ENCODE measurements at regions not wholly inside any gene's neighbourhood (a gene's known extent, or its start where the extent isn't known, plus 50 kb on each side); places are given as distances from the start of the nearest gene placed in this dataset.

DNA sequence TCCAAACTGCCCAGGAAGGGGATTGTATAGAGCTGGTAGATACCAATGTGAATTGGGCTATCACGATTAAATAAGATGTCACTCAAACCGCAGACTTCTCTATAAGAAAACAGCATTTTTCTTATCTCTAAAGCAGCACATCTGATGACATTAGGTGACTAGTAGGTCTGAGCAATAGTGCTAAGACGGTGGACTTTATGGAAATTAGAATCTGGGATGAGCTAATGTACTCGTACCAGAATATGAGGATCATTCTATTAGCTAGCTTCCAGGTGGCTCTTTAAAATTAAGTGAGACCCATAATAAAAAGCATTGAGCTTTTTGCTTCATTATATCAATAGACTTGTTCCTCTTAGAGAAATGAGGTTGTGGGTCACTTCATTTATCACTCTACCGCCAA lies 130.0 kb upstream of the MC4R start:
- TF ChIP-seq, protein P1, sequence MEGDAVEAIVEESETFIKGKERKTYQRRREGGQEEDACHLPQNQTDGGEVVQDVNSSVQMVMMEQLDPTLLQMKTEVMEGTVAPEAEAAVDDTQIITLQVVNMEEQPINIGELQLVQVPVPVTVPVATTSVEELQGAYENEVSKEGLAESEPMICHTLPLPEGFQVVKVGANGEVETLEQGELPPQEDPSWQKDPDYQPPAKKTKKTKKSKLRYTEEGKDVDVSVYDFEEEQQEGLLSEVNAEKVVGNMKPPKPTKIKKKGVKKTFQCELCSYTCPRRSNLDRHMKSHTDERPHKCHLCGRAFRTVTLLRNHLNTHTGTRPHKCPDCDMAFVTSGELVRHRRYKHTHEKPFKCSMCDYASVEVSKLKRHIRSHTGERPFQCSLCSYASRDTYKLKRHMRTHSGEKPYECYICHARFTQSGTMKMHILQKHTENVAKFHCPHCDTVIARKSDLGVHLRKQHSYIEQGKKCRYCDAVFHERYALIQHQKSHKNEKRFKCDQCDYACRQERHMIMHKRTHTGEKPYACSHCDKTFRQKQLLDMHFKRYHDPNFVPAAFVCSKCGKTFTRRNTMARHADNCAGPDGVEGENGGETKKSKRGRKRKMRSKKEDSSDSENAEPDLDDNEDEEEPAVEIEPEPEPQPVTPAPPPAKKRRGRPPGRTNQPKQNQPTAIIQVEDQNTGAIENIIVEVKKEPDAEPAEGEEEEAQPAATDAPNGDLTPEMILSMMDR (IDR thresholded peaks at IDR 0.05): no peak
- TF ChIP-seq POLR2A (IDR thresholded peaks at IDR 0.05): no peak

Measured in body of pancreas (tissue), 4 donors.